Keratinocyte (primary cell): ENCODE measurements at regions not wholly inside any gene's neighbourhood (a gene's known extent, or its start where the extent isn't known, plus 50 kb on each side); places are given as distances from the start of the nearest gene placed in this dataset.

ENCODE experiments used
- DNase-seq: peaks from one replicate; pipeline ENCODE4 v3.0.0-alpha.2; 2011; ENCODE audit warnings: low read depth, missing footprints, low spot score
- FAIRE-seq: peaks from 2 replicates; lab custom pipeline; 2011; peaks lifted over from hg19 to GRCh38; lab: Jason Lieb, UNC
- H2AFZ ChIP-seq: 2 replicates; pipeline ENCODE4 v1.6.0; 2012; ENCODE audit warnings: low read length, control low read depth, inconsistent platforms; ENCODE audit not compliant: control insufficient read depth
- H3K27ac ChIP-seq: 2 replicates; pipeline ENCODE4 v1.5.1; 2011; ENCODE audit warnings: low read length; ENCODE audit not compliant: control insufficient read depth, insufficient read depth
- H3K27me3 ChIP-seq: 3 replicates; pipeline ENCODE4 v1.6.0; 2011; ENCODE audit warnings: low read length; ENCODE audit not compliant: control insufficient read depth, insufficient read depth; ENCODE audit errors: extremely low read depth
- H3K36me3 ChIP-seq, 2 experiments: 2 replicates in 1 of 2; 3 replicates in 1 of 2; pipeline ENCODE4 v1.5.1; 2011; ENCODE audit warnings: low read length in 2 of 2, mild to moderate bottlenecking in 1 of 2; ENCODE audit not compliant: control insufficient read depth in 2 of 2, insufficient read depth in 2 of 2; ENCODE audit errors: extremely low read depth in 1 of 2
- H3K4me1 ChIP-seq: 3 replicates; pipeline ENCODE4 v1.5.1; 2011; ENCODE audit warnings: low read length; ENCODE audit not compliant: control insufficient read depth, insufficient read depth; ENCODE audit errors: extremely low read depth
- H3K4me2 ChIP-seq: 3 replicates; pipeline ENCODE4 v1.6.0; 2011; ENCODE audit warnings: low read depth, low read length; ENCODE audit not compliant: control insufficient read depth, insufficient read depth; ENCODE audit errors: extremely low read depth
- H3K4me3 ChIP-seq, 3 experiments: fragments of 200-600 bp in 1 of 3; sonication (generic) in 1 of 3; 2 replicates in 2 of 3; 3 replicates in 1 of 3; pipeline ENCODE4 v1.5.1; 2011 to 2016; ENCODE audit warnings: low read length in 3 of 3, mild to moderate bottlenecking in 3 of 3, control low read depth in 2 of 3, inconsistent platforms in 1 of 3, low read depth in 1 of 3, mixed read lengths in 1 of 3, mixed run types in 1 of 3, moderate library complexity in 1 of 3; ENCODE audit not compliant: control insufficient read depth in 2 of 3, insufficient read depth in 2 of 3; ENCODE audit errors: extremely low read depth in 1 of 3
- H3K79me2 ChIP-seq: 2 replicates; pipeline ENCODE4 v1.6.0; 2012; ENCODE audit warnings: low read length; ENCODE audit not compliant: control insufficient read depth, insufficient read depth
- H3K9ac ChIP-seq: 3 replicates; pipeline ENCODE4 v1.6.0; 2011; ENCODE audit warnings: low read length; ENCODE audit not compliant: control insufficient read depth, insufficient read depth; ENCODE audit errors: extremely low read depth
- H3K9me1 ChIP-seq: 3 replicates; pipeline ENCODE4 v1.6.0; 2011; ENCODE audit warnings: low read length; ENCODE audit not compliant: control insufficient read depth, insufficient read depth; ENCODE audit errors: extremely low read depth
- H3K9me3 ChIP-seq: 2 replicates; pipeline ENCODE4 v1.5.1; 2012; ENCODE audit warnings: low read depth, low read length; ENCODE audit not compliant: control insufficient read depth
- H4K20me1 ChIP-seq: 3 replicates; pipeline ENCODE4 v1.6.0; 2011; ENCODE audit warnings: low read length; ENCODE audit not compliant: control insufficient read depth, insufficient read depth; ENCODE audit errors: extremely low read depth
- CTCF ChIP-seq, 3 experiments: IDR thresholded peaks in 1 of 3; conservative IDR thresholded peaks in 1 of 3; optimal IDR thresholded peaks in 1 of 3; 2 replicates in 2 of 3; 3 replicates in 1 of 3; pipeline versions ENCODE3 to v1.5.1; 2011; ENCODE audit warnings: low read length in 3 of 3, mild to moderate bottlenecking in 3 of 3, moderate library complexity in 2 of 3, control low read depth in 1 of 3, inconsistent platforms in 1 of 3; ENCODE audit not compliant: insufficient read depth in 2 of 3; ENCODE audit errors: extremely low read depth in 1 of 3
- EZH2 ChIP-seq: IDR thresholded peaks from one replicate; pipeline ENCODE4 v1.6.1; 2012; ENCODE audit warnings: inconsistent platforms, mild to moderate bottlenecking, low read length, moderate library complexity
- dilution Hi-C: fragments of 300-500 bp; cut with MboI; formaldehyde crosslinking; loops from one replicate; pipeline ENCODE4 v1.7.0; 2020; ENCODE audit warnings: low sequenced_read_pairs; ENCODE audit not compliant: extremely low pct_ligation_motif_present

GRCh38 chr6:11429577-11429976 is 108.0 kb upstream of the TMEM170B start:
- DNase-seq (no peak), FAIRE-seq (no peak)
- Histone ChIP-seq H3K27ac (no peak overlapping the region), H3K36me3 (no peaks in the 10 kb centered on the region), H3K4me3 (no peak overlapping the region), H3K79me2 (no peaks in the 10 kb centered on the region), H3K9me3 (no peaks in the 10 kb centered on the region), H3K4me1 (peaks cover 11% of the 10 kb centered on the region), H3K9ac (no peak overlapping the region), H3K4me2 (no peak overlapping the region), H4K20me1 (no peaks in the 10 kb centered on the region), H3K9me1 (no peaks in the 10 kb centered on the region), H2AFZ (no peak overlapping the region), H3K27me3 (no peaks in the 10 kb centered on the region)
- dilution Hi-C loops: no loop called here
- TF ChIP-seq CTCF (optimal IDR thresholded peaks at IDR 0.05 in 1 of 3, IDR thresholded peaks at IDR 0.05 in 1 of 3, conservative IDR thresholded peaks at IDR 0.05 in 1 of 3; ENCODE audit: extremely low read depth in 1 of 3, insufficient read depth in 2 of 3, low read length in 3 of 3) (no peak), EZH2 (no peak)

GRCh38 chr6:11428895-11429294 is 108.7 kb upstream of the TMEM170B start:
- H3K4me2 ChIP-seq: no peak overlapping the region
- no peaks in the 10 kb centered on the region for H4K20me1 ChIP-seq
- H3K79me2 ChIP-seq: no peaks in the 10 kb centered on the region
- peaks cover 11% of the 10 kb centered on the region for H3K4me1 ChIP-seq
- H3K27me3 ChIP-seq: no peaks in the 10 kb centered on the region
- H3K9me3 ChIP-seq: no peaks in the 10 kb centered on the region
- no peaks in the 10 kb centered on the region for H3K36me3 ChIP-seq
- DNase-seq: no peak
- TF ChIP-seq EZH2 (no peak), CTCF (optimal IDR thresholded peaks at IDR 0.05 in 1 of 3, IDR thresholded peaks at IDR 0.05 in 1 of 3, conservative IDR thresholded peaks at IDR 0.05 in 1 of 3; ENCODE audit: extremely low read depth in 1 of 3, insufficient read depth in 2 of 3, low read length in 3 of 3) (no peak)
- H3K27ac ChIP-seq: no peak overlapping the region
- H3K9ac ChIP-seq: no peak overlapping the region
- no peak overlapping the region for H2AFZ ChIP-seq
- dilution Hi-C loops: no loop called here
- no peaks in the 10 kb centered on the region for H3K9me1 ChIP-seq
- FAIRE-seq: no peak
- H3K4me3 ChIP-seq: no peak overlapping the region
